Parathyroid adenoma (tissue), 2 donors: ENCODE measurements at regions not wholly inside any gene's neighbourhood (a gene's known extent, or its start where the extent isn't known, plus 50 kb on each side); places are given as distances from the start of the nearest gene placed in this dataset.

ENCODE experiments used
- H2AFZ ChIP-seq: fragments of 300-600 bp; sonication (generic); one replicate; pipeline ENCODE4 v1.7.0; 2017; ENCODE audit warnings: antibody characterized with exemption, mild to moderate bottlenecking
- H3K27ac ChIP-seq: fragments of 300-600 bp; sonication (generic); one replicate; pipeline ENCODE4 v1.7.0; 2017
- H3K27me3 ChIP-seq: fragments of 300-600 bp; sonication (generic); one replicate; pipeline ENCODE4 v1.7.0; 2017; ENCODE audit warnings: low read length; ENCODE audit not compliant: control insufficient read depth, insufficient read depth
- H3K36me3 ChIP-seq: fragments of 300-600 bp; sonication (generic); one replicate; pipeline ENCODE4 v1.7.0; 2017; ENCODE audit warnings: low read length; ENCODE audit not compliant: control insufficient read depth, insufficient read depth
- H3K4me1 ChIP-seq: fragments of 300-600 bp; sonication (generic); one replicate; pipeline ENCODE4 v1.7.0; 2017; ENCODE audit warnings: control low read depth
- H3K4me2 ChIP-seq: fragments of 300-600 bp; sonication (generic); one replicate; pipeline ENCODE4 v1.7.0; 2017; ENCODE audit warnings: low read length
- H3K4me3 ChIP-seq: fragments of 300-600 bp; sonication (generic); one replicate; pipeline ENCODE4 v1.7.0; 2017; ENCODE audit warnings: low read depth, low read length
- H3K79me2 ChIP-seq: fragments of 300-600 bp; sonication (generic); one replicate; pipeline ENCODE4 v1.7.0; 2017; ENCODE audit warnings: control low read depth
- H3K9ac ChIP-seq: fragments of 300-600 bp; sonication (generic); one replicate; pipeline ENCODE4 v1.7.0; 2017; ENCODE audit warnings: mild to moderate bottlenecking
- H3K9me3 ChIP-seq: fragments of 300-600 bp; sonication (generic); one replicate; pipeline ENCODE4 v1.7.0; 2017; ENCODE audit warnings: low read length; ENCODE audit not compliant: control insufficient read depth
- CTCF ChIP-seq: fragments of 300-600 bp; sonication (generic); IDR thresholded peaks from one replicate; pipeline ENCODE4 v1.7.0; 2017; ENCODE audit warnings: antibody characterized with exemption, mild to moderate bottlenecking
- donor health status: primary hyperparathyroidism.

GRCh38 chr5:124235576-124235975, 510.9 kb downstream of the ZNF608 start:
- Histone ChIP-seq H3K4me1 (no peaks in the 10 kb centered on the region), H3K4me2 (no peak overlapping the region), H3K9ac (no peak overlapping the region), H2AFZ (no peak overlapping the region), H3K27ac (no peak overlapping the region), H3K9me3 (no peaks in the 10 kb centered on the region), H3K27me3 (no peaks in the 10 kb centered on the region), H3K4me3 (no peak overlapping the region), H3K36me3 (no peaks in the 10 kb centered on the region), H3K79me2 (no peaks in the 10 kb centered on the region)
- no peak for TF ChIP-seq CTCF

- no peak for TF ChIP-seq CTCF
- no peak overlapping the region for H3K9ac ChIP-seq
- H3K36me3 ChIP-seq, result no peaks in the 10 kb centered on the region
- H3K4me2 ChIP-seq, result no peak overlapping the region
- H3K79me2 ChIP-seq, result no peaks in the 10 kb centered on the region
- H3K4me1 ChIP-seq, result no peaks in the 10 kb centered on the region
- no peak overlapping the region for H2AFZ ChIP-seq
- no peaks in the 10 kb centered on the region for H3K27me3 ChIP-seq
- H3K27ac ChIP-seq, result no peak overlapping the region
- H3K4me3 ChIP-seq, result no peak overlapping the region
- no peaks in the 10 kb centered on the region for H3K9me3 ChIP-seq
These were observed 511.5 kb downstream of the ZNF608 start for GRCh38 chr5:124234770-124235562.

GRCh38 chr5:124234022-124234769, 512.2 kb downstream of the ZNF608 start:
- H3K36me3 ChIP-seq, result no peaks in the 10 kb centered on the region
- no peak for TF ChIP-seq CTCF
- H3K4me3 ChIP-seq, result no peak overlapping the region
- no peak overlapping the region for H3K27ac ChIP-seq
- no peaks in the 10 kb centered on the region for H3K9me3 ChIP-seq
- no peaks in the 10 kb centered on the region for H3K27me3 ChIP-seq
- no peak overlapping the region for H3K9ac ChIP-seq
- no peaks in the 10 kb centered on the region for H3K4me1 ChIP-seq
- no peaks in the 10 kb centered on the region for H3K79me2 ChIP-seq
- no peak overlapping the region for H2AFZ ChIP-seq
- no peak overlapping the region for H3K4me2 ChIP-seq

- H3K27ac ChIP-seq, result no peak overlapping the region
- H3K4me3 ChIP-seq, result no peak overlapping the region
- H3K27me3 ChIP-seq, result no peaks in the 10 kb centered on the region
- no peaks in the 10 kb centered on the region for H3K36me3 ChIP-seq
- H3K4me2 ChIP-seq, result no peak overlapping the region
- no peak overlapping the region for H3K9ac ChIP-seq
- H3K4me1 ChIP-seq, result no peaks in the 10 kb centered on the region
- H3K79me2 ChIP-seq, result no peaks in the 10 kb centered on the region
- H2AFZ ChIP-seq, result no peak overlapping the region
- no peak for TF ChIP-seq CTCF
- H3K9me3 ChIP-seq, result no peaks in the 10 kb centered on the region
These were observed 513.9 kb downstream of the ZNF608 start for GRCh38 chr5:124232515-124232914.
